ENCODE measurements at regions not wholly inside any gene's neighbourhood (a gene's known extent, or its start where the extent isn't known, plus 50 kb on each side); places are given as distances from the start of the nearest gene placed in this dataset.
"Not testable (repeated sequence)": the region's sequence is repeated elsewhere in the genome, so short reads cannot be mapped to it uniquely, and the experiment has no call there.

- no peaks in the 10 kb centered on the region for H3K27me3 ChIP-seq (replicated peaks; ENCODE audit: insufficient read depth)
- 88% methylated on average over 5 of the region's 5 CpGs for WGBS
- no peaks in the 10 kb centered on the region for H3K36me3 ChIP-seq
- no peak for TF ChIP-seq CTCF (IDR thresholded peaks at IDR 0.05)
- TF ChIP-seq POLR2AphosphoS5 (IDR thresholded peaks at IDR 0.05), result no peak
- no peak for TF ChIP-seq POLR2A (IDR thresholded peaks at IDR 0.05)
- no peak overlapping the region for H3K4me3 ChIP-seq
- no peak overlapping the region for H3K27ac ChIP-seq
- intact Hi-C loops (cut with DNase I), result loop anchor here (10.0 kb wide), 1 partner anchor 1631 kb away; no protein-coding TSS in a partner anchor
- no peak for DNase-seq (ENCODE audit: low spot score)
- no peaks in the 10 kb centered on the region for H3K4me1 ChIP-seq (replicated peaks)
- H3K9me3 ChIP-seq, result no peaks in the 10 kb centered on the region
Observed at GRCh38 chr18:10604182-10604581, 78.4 kb downstream of the NAPG start.

- intact Hi-C loops (cut with DNase I), result loop anchor here (10.0 kb wide), 1 partner anchor 1628 kb away; no protein-coding TSS in a partner anchor
- H3K27ac ChIP-seq; H3K4me3 ChIP-seq; H3K36me3 ChIP-seq; H3K9me3 ChIP-seq; DNase-seq (ENCODE audit: low spot score); H3K27me3 ChIP-seq (replicated peaks; ENCODE audit: insufficient read depth); H3K4me1 ChIP-seq (replicated peaks): not testable (repeated sequence)
- WGBS, result 69% methylated on average over 4 of the region's 5 CpGs
Observed at GRCh38 chr18:10606881-10607280, 81.1 kb downstream of the NAPG start.

GRCh38 chr18:10607332-10608248 is 81.8 kb downstream of the NAPG start:
- WGBS, result 80% methylated on average over 2 of the region's 38 CpGs
- DNase-seq (ENCODE audit: low spot score); H3K4me1 ChIP-seq (replicated peaks); H3K36me3 ChIP-seq; H3K9me3 ChIP-seq; H3K27me3 ChIP-seq (replicated peaks; ENCODE audit: insufficient read depth); H3K27ac ChIP-seq; H3K4me3 ChIP-seq: not testable (repeated sequence)
- intact Hi-C loops (cut with DNase I), result loop anchor here (10.0 kb wide), 1 partner anchor 1627 kb away; no protein-coding TSS in a partner anchor

- 67% methylated on average over 3 of the region's 3 CpGs for WGBS
- not testable (repeated sequence) for H3K36me3 ChIP-seq; H3K9me3 ChIP-seq; H3K27me3 ChIP-seq (replicated peaks; ENCODE audit: insufficient read depth); DNase-seq (ENCODE audit: low spot score); H3K4me3 ChIP-seq; H3K4me1 ChIP-seq (replicated peaks); H3K27ac ChIP-seq
- intact Hi-C loops (cut with DNase I), result loop anchor here (10.0 kb wide), 1 partner anchor 1626 kb away; no protein-coding TSS in a partner anchor
Observed at GRCh38 chr18:10608450-10608849, 82.6 kb downstream of the NAPG start.

- intact Hi-C loops (cut with DNase I), result loop anchor here (10.0 kb wide), 1 partner anchor 1626 kb away; no protein-coding TSS in a partner anchor
- not testable (repeated sequence) for H3K4me3 ChIP-seq; H3K36me3 ChIP-seq; H3K4me1 ChIP-seq (replicated peaks); H3K27me3 ChIP-seq (replicated peaks; ENCODE audit: insufficient read depth); DNase-seq (ENCODE audit: low spot score); H3K27ac ChIP-seq; H3K9me3 ChIP-seq
- 87% methylated on average over 4 of the region's 4 CpGs for WGBS
Observed at GRCh38 chr18:10609046-10609445, 83.2 kb downstream of the NAPG start.

GRCh38 chr18:10613226-10613625 is 87.4 kb downstream of the NAPG start:
- H3K27me3 ChIP-seq (replicated peaks; ENCODE audit: insufficient read depth); H3K36me3 ChIP-seq; H3K9me3 ChIP-seq; H3K4me3 ChIP-seq; intact Hi-C loops (cut with DNase I); H3K4me1 ChIP-seq (replicated peaks); H3K27ac ChIP-seq; DNase-seq (ENCODE audit: low spot score): not testable (repeated sequence)
- 46% methylated on average over 1 of the region's 2 CpGs for WGBS

- DNase-seq (ENCODE audit: low spot score), result not testable (repeated sequence)
- 71% methylated on average over 4 of the region's 4 CpGs for WGBS
Observed at GRCh38 chr18:10616714-10617113, 90.9 kb downstream of the NAPG start.

GRCh38 chr18:10618797-10619196 is 93.0 kb downstream of the NAPG start:
- DNase-seq (ENCODE audit: low spot score), result not testable (repeated sequence)
- WGBS, result 100% methylated on average over 2 of the region's 4 CpGs

More at GRCh38 chr18:10616714-10617113, 90.9 kb downstream of the NAPG start:
- H3K4me1 ChIP-seq (replicated peaks); H3K27me3 ChIP-seq (replicated peaks; ENCODE audit: insufficient read depth); H3K27ac ChIP-seq; intact Hi-C loops (cut with DNase I); H3K36me3 ChIP-seq; H3K4me3 ChIP-seq; H3K9me3 ChIP-seq: not testable (repeated sequence)

GRCh38 chr18:10619280-10619679 is 93.5 kb downstream of the NAPG start:
- intact Hi-C loops (cut with DNase I); H3K4me3 ChIP-seq; H3K36me3 ChIP-seq; H3K9me3 ChIP-seq; H3K4me1 ChIP-seq (replicated peaks); DNase-seq (ENCODE audit: low spot score); H3K27me3 ChIP-seq (replicated peaks; ENCODE audit: insufficient read depth); H3K27ac ChIP-seq: not testable (repeated sequence)
- 86% methylated on average over 2 of the region's 2 CpGs for WGBS

More at GRCh38 chr18:10618797-10619196, 93.0 kb downstream of the NAPG start:
- H3K27me3 ChIP-seq (replicated peaks; ENCODE audit: insufficient read depth); H3K4me1 ChIP-seq (replicated peaks); H3K9me3 ChIP-seq; intact Hi-C loops (cut with DNase I); H3K4me3 ChIP-seq; H3K36me3 ChIP-seq; H3K27ac ChIP-seq: not testable (repeated sequence)

- H3K27ac ChIP-seq; H3K27me3 ChIP-seq (replicated peaks; ENCODE audit: insufficient read depth); intact Hi-C loops (cut with DNase I); H3K36me3 ChIP-seq; DNase-seq (ENCODE audit: low spot score); H3K4me1 ChIP-seq (replicated peaks); H3K4me3 ChIP-seq; H3K9me3 ChIP-seq: not testable (repeated sequence)
- 91% methylated on average over 5 of the region's 5 CpGs for WGBS
Observed at GRCh38 chr18:10619833-10620232, 94.0 kb downstream of the NAPG start.

Measured in prostate gland (tissue), 2 donors.